Motor neuron (in vitro differentiated cells): ENCODE measurements at regions not wholly inside any gene's neighbourhood (a gene's known extent, or its start where the extent isn't known, plus 50 kb on each side); places are given as distances from the start of the nearest gene placed in this dataset.
A peak's percentile ranks its signal among the peaks of the same experiment; 100 is the strongest.

Experiments used
- ATAC-seq, 8 experiments: fragments of 200-7000 bp; cut with Tn5 transposase; replicated peaks in 6 of 8; 2 replicates each; pipeline ENCODE4 v1.8.0; 2021; ENCODE audit warnings: mild to moderate bottlenecking in 8 of 8, moderate library complexity in 8 of 8
- H3K27ac ChIP-seq, 2 donors: fragments of 250-450 bp; sonication (Bioruptor Pico); 2 replicates each; pipeline ENCODE4 v1.9.0; 2021; ENCODE audit warnings: antibody characterized with exemption in 2 of 2, mild to moderate bottlenecking in 2 of 2, moderate library complexity in 1 of 2
- H3K4me1 ChIP-seq, 2 donors: fragments of 250-450 bp; sonication (Bioruptor Pico); replicated peaks in 1 of 2; 2 replicates each; pipeline ENCODE4 v1.6.1; 2021; ENCODE audit warnings: antibody characterized with exemption in 2 of 2, mild to moderate bottlenecking in 2 of 2, moderate library complexity in 1 of 2
- H3K4me3 ChIP-seq, 5 donors: fragments of 250-450 bp; sonication (Bioruptor Pico); 2 replicates each; pipeline ENCODE4 v1.9.0; 2021; ENCODE audit warnings: antibody characterized with exemption in 5 of 5, mild to moderate bottlenecking in 5 of 5, moderate library complexity in 4 of 5
- WGBS, 10 experiments: fragments of 450-650 bp; shearing (Covaris generic); methylation state at CpG; one replicate each; pipeline ENCODE4 v1.0.0; 2022; 5-methylcytosine and 5-hydroxymethylcytosine counted together
- in situ Hi-C, 9 experiments: fragments of 400-800 bp; cut with MboI; loops; one replicate each; pipeline ENCODE4 v1.15.0; 2021; ENCODE audit warnings: low sequenced_read_pairs in 9 of 9, low pct_unique_long_range_greater_than_20kb in 2 of 9; ENCODE audit not compliant: unreplicated experiment in 9 of 9

- ATAC-seq = no peak
- Histone ChIP-seq H3K4me3 (no peak overlapping the region), H3K27ac (no peak overlapping the region), H3K4me1 (peaks cover 0 to 7% of the 10 kb centered on the region in 2 donors)
- 40 to 100% (median 100%) methylated on average over 1 of the region's 1 CpG; no CpG with 5 or more reads in 1 of the 10 experiments for WGBS, 10 experiments
- in situ Hi-C loops = no loop called here
These were observed 248.0 kb upstream of the TBC1D5 start for GRCh38 chr3:17990390-17990789.

GRCh38 chr3:17986348-17986816, 244.0 kb upstream of the TBC1D5 start:
- 0 to 100% (median 89%) methylated on average over 1 to 2 of the region's 2 CpGs; no CpG with 5 or more reads in 4 of the 10 experiments for WGBS, 10 experiments
- Histone ChIP-seq H3K4me3 (no peak overlapping the region), H3K27ac (no peak overlapping the region), H3K4me1 (peaks cover 0 to 7% of the 10 kb centered on the region in 2 donors)
- no peak for ATAC-seq
- in situ Hi-C loops = no loop called here

GRCh38 chr3:17985658-17986347, 243.4 kb upstream of the TBC1D5 start:
- 40 to 100% (median 67%) methylated on average over 1 to 2 of the region's 2 CpGs; no CpG with 5 or more reads in 1 of the 10 experiments for WGBS, 10 experiments
- peak in 3 of 8 experiments; percentile 20 to 49 (median 29) for ATAC-seq
- H3K4me1 ChIP-seq = peaks cover 0 to 7% of the 10 kb centered on the region in 2 donors
- no peak overlapping the region for H3K27ac ChIP-seq
- H3K4me3 ChIP-seq = no peak overlapping the region
- in situ Hi-C loops = no loop called here

GRCh38 chr3:17983106-17983505, 240.7 kb upstream of the TBC1D5 start:
- H3K27ac ChIP-seq = no peak overlapping the region
- WGBS, 10 experiments = 90 to 100% (median 97%) methylated on average over 3 of the region's 3 CpGs; no CpG with 5 or more reads in 6 of the 10 experiments
- H3K4me3 ChIP-seq = no peak overlapping the region
- no peak for ATAC-seq
- peaks cover 0 to 7% of the 10 kb centered on the region in 2 donors for H3K4me1 ChIP-seq
- in situ Hi-C loops = no loop called here

GRCh38 chr3:17982211-17982880, 239.9 kb upstream of the TBC1D5 start:
- WGBS, 10 experiments = 60 to 100% (median 93%) methylated on average over 1 to 3 of the region's 3 CpGs; no CpG with 5 or more reads in 1 of the 10 experiments
- no peak overlapping the region for H3K27ac ChIP-seq
- peaks cover 0 to 7% of the 10 kb centered on the region in 2 donors for H3K4me1 ChIP-seq
- ATAC-seq = no peak
- in situ Hi-C loops = no loop called here
- no peak overlapping the region for H3K4me3 ChIP-seq

GRCh38 chr3:17980863-17981262, 238.4 kb upstream of the TBC1D5 start:
- in situ Hi-C loops = no loop called here
- Histone ChIP-seq H3K4me1 (peaks cover 0 to 2% of the 10 kb centered on the region in 2 donors), H3K27ac (no peak overlapping the region), H3K4me3 (no peak overlapping the region)
- 25 to 100% (median 100%) methylated on average over 1 to 2 of the region's 2 CpGs; no CpG with 5 or more reads in 2 of the 10 experiments for WGBS, 10 experiments
- ATAC-seq = peak in 2 of 8 experiments; percentile 51 to 65

GRCh38 chr3:17979911-17980310, 237.5 kb upstream of the TBC1D5 start:
- in situ Hi-C loops = no loop called here
- Histone ChIP-seq H3K4me3 (no peak overlapping the region), H3K4me1 (no peaks in the 10 kb centered on the region), H3K27ac (no peak overlapping the region)
- 42 to 100% (median 86%) methylated on average over 1 to 3 of the region's 3 CpGs; no CpG with 5 or more reads in 3 of the 10 experiments for WGBS, 10 experiments
- no peak for ATAC-seq

GRCh38 chr3:17979252-17979651, 236.8 kb upstream of the TBC1D5 start:
- no peak overlapping the region for H3K4me3 ChIP-seq
- peak in 2 of 8 experiments; percentile 49 to 63 for ATAC-seq
- H3K27ac ChIP-seq = no peak overlapping the region
- WGBS, 10 experiments = 15 to 100% (median 67%) methylated on average over 1 to 2 of the region's 2 CpGs; no CpG with 5 or more reads in 1 of the 10 experiments
- in situ Hi-C loops = no loop called here
- peaks cover 0 to 1% of the 10 kb centered on the region in 2 donors for H3K4me1 ChIP-seq

GRCh38 chr3:17974206-17974841, 231.9 kb upstream of the TBC1D5 start:
- H3K4me1 ChIP-seq = peaks cover 16 to 32% of the 10 kb centered on the region in 2 donors
- in situ Hi-C loops = no loop called here
- H3K4me3 ChIP-seq = no peak overlapping the region
- ATAC-seq = peak in 1 of 8 experiments; percentile 20
- no peak overlapping the region for H3K27ac ChIP-seq
- 70 to 100% (median 100%) methylated on average over 1 of the region's 1 CpG; no CpG with 5 or more reads in 2 of the 10 experiments for WGBS, 10 experiments

GRCh38 chr3:17972959-17973906, 230.8 kb upstream of the TBC1D5 start:
- peak in 6 of 8 experiments; percentile 17 to 93 (median 69) for ATAC-seq
- WGBS, 10 experiments = 9 to 68% (median 48%) methylated on average over 1 to 10 of the region's 10 CpGs
- in situ Hi-C loops = no loop called here
- Histone ChIP-seq H3K27ac (peak overlapping the region in 1 of 2 donors; percentile 27), H3K4me3 (no peak overlapping the region), H3K4me1 (peaks cover 16 to 32% of the 10 kb centered on the region in 2 donors)

GRCh38 chr3:17972476-17972875, 230.0 kb upstream of the TBC1D5 start:
- WGBS, 10 experiments = 0 to 90% (median 36%) methylated on average over 1 of the region's 1 CpG; no CpG with 5 or more reads in 1 of the 10 experiments
- H3K4me3 ChIP-seq = no peak overlapping the region
- in situ Hi-C loops = no loop called here
- peaks cover 16 to 32% of the 10 kb centered on the region in 2 donors for H3K4me1 ChIP-seq
- ATAC-seq = peak in 2 of 8 experiments; percentile 4 to 32
- no peak overlapping the region for H3K27ac ChIP-seq

GRCh38 chr3:17972030-17972429, 229.6 kb upstream of the TBC1D5 start:
- 40 to 75% (median 57%) methylated on average over 1 of the region's 1 CpG; no CpG with 5 or more reads in 6 of the 10 experiments for WGBS, 10 experiments
- Histone ChIP-seq H3K4me3 (no peak overlapping the region), H3K4me1 (peaks cover 16 to 32% of the 10 kb centered on the region in 2 donors), H3K27ac (no peak overlapping the region)
- in situ Hi-C loops = no loop called here
- no peak for ATAC-seq
